ENCODE measurements at regions not wholly inside any gene's neighbourhood (a gene's known extent, or its start where the extent isn't known, plus 50 kb on each side); places are given as distances from the start of the nearest gene placed in this dataset.

DNA sequence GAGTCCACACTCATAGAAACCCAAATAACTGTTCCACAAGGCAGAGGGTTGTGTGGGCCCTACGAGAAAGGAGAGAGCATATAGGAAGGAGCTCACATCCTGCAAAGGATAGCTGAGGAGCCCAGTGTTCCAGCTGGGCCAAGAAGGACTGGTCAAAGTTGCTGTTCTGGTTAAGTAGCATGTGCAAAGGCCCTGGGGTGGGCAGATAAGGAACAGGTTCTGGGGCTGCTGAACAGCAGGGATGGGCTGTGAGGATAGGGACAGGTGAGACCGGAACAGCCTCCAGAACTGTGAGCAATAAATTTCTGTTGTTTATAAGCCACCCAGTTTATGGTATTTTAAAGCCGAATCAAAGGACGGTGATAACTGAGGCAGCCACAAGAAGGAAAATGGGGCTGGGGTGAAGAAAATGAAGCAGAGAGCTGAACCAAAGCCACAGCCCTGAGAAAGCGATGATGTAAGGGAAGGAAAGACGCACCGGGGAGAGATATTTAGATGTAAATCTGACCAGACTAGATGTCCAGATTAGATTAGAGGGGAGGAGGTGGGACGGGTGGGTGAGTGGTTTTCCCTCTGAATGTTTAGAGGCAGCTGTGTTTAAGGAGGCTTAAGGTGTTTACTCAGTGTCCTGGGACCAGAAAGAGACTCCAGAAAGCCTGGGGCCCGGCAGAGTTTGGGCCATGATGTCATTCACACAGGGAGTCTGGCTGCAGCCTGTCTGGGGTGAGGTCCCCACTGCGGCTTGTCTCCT is 180.8 kb upstream of the BCOR start:
- no peak for DNase-seq

DNA sequence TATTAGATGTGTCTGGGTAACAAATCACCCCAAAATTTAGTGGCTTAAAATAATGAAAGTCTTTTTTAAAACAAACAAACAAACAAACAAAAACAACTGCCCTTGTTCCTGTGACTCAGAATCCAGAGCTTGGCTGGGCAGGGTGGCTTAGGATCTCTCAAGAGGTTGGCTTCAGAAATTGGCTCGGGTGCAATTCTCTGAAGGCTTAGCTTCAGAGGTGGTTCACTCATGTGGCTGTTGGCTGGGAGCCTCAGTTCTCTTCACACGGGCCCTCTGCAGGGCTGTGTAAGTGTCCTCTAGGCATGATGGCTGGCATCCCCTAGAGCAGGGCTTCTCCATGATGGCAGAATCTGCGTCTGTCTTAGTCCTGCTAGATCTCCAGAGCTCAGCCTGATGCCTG is 179.9 kb upstream of the BCOR start:
- DNase-seq, result no peak

GRCh38 chrX:40273356-40274050 is 175.7 kb upstream of the BCOR start:
- DNase-seq, result no peak

DNA sequence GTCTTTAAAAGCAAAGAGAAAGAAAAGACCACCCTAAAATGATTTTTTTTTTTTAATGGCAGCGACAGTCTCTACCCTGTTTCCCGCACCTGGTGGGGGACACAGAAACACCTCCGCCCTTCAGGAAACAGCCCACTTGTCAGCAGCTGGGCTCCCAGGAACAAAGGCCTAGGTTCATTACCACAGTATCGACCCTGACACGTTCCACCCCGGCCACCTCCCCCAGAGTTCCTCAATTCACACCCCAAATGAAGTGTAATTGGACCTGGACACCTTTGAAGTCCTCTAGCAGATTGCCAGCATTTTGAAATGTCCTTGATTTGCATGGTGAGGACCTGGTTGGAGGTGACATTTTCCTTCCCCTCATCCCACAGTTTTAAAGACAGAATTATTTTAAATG is 175.0 kb upstream of the BCOR start:
- DNase-seq, result no peak

GRCh38 chrX:40272141-40272540 is 174.4 kb upstream of the BCOR start:
- DNase-seq, result no peak

GRCh38 chrX:40268188-40268520 is 170.4 kb upstream of the BCOR start:
- DNase-seq, result no peak

DNA sequence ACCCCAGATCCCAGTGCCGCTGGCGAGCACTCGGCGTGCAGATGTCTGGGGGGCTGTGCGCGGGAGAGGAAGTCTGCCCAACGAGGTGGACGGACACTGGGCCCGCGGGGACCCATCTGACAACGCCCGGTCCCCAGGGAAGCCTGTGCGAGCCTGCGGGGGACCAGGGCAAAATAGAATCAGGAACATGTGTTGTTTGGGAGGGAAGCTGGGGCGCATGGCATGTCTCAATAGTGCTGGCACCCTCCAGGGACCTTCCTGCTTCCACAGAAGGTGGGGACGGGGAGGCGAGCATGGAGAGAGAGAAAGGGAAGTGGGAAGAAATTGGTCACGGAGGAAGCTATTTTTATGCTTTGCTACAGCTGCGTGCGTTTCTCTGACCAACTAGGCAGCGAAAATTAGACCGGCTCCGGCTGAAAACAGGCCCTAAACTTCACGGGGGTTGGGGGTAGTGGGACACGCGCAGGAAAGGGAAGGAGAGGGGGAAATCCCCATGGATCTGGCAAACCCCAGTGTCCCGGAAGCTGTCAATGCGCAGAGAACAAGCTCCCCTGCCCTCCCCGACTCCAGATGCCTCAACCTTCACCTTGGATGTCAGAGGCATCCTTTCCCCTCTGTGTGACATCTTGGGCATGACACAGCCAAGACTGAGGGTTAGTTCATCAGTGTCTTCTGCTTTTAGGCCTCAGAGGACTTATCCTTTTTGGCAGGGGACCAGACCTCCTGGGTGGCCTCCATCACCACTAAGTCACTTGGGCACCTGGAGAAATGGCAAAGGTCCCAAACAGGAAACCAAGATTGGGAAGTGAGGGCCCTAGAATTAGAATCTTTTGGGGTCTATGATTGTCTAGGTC is 169.8 kb upstream of the BCOR start:
- no peak for DNase-seq

DNA sequence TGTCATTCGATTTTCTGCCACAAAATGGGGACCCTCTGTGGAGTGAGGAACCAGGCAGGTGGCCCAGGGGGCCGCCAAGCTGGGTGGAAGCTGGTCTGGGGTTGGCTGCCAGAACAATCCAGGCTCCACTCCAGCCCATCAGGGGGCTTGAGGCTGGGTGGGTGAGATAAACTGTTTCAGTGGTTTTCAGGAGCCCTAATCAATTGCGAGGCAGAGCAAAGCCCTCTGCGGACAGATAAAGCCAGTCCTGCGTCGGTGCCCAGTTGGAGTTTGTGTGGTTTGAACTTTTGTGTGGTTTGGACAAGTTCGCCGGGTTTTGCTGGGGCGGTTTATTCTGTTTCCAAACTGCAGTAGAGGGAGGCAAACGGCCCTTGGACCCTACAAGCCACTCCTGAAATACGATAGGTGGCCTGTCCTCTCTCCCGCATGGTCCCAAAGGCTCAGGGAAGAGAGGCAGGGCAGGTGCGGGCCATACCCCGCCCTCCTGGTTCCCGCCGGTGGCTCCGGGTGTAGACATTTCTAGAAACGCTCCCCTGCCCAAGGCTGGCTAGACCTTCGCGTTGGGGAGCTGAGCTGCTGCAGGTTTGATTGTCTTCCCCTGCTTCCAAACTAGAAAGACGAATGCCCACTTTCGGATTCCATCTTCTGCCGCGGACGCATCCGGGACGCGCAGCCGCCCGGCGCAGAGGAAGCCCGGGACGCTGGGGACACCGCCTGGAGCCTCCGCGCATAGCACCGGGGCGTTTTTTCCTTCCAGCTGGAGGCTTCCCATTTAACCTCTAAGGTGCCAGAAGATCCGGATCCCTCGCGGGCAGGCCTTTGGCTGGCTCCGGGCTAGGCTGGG is 169.0 kb upstream of the BCOR start:
- DNase-seq, result no peak

DNA sequence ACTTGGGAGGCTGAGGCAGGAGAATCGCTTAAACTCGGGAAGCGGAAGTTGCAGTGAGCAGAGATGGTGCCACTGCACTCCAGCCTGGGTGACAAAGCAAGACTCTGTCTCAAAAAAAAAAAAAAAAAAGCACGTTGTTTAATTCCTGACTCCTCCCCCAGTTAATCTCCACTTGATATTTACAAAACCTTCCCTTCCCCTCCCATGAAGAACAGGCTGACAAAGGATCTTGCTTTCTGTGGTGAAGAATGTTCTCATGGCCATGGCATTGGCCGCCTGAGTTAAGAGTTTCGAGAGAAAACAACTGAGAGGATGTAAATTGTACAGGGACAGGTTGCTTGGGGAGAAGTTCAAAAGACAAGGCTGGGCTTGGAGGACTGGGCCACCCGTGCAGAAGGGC is 168.2 kb upstream of the BCOR start:
- DNase-seq, result no peak

- no peak for DNase-seq
These were observed 165.3 kb upstream of the BCOR start for GRCh38 chrX:40263014-40263560.

DNA sequence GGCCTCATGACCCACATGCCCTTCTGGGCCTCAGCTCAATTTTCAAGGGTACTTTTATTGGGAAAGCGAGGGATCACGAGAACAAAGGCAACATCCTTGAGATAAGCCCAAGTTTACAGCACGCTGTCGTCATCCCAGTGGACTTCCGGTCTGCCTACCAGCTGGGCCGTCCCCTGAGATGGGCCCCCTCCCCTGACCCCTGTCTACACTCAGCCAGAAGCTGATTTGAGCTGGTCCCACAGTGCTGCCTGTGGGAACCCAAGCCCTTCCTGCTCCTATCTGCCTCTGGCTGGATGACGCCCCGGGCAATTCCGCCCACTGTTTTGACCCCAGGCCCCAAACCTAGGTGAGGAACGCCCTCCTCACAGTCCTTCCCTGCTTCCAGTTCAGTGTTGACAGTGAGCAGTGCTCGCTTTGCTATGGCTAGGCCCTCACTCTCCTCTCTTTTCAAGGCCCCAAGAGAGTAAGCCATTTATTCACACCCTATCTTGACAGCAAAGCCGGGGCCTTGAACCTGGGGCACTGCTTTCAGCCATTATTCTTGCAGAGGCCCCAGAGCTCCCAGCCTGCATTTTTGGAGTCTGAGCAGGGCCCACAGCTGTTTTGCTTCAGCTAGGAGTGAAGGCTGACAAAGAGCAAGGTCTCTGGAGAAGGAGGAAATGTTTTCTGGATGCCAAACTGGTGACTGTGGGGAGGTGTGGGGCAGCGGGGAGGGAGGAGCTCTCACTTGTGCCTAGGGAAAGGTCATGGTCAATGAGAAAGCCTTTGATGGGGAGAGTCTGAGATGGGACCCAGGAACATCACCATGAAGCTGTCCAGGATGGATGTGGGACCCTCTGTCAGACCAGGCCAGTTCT is 164.6 kb upstream of the BCOR start:
- DNase-seq, result no peak

- DNase-seq, result no peak
These were observed 164.0 kb upstream of the BCOR start for GRCh38 chrX:40261833-40262156.

GRCh38 chrX:40260146-40260747 is 162.5 kb upstream of the BCOR start:
- no peak for DNase-seq

DNA sequence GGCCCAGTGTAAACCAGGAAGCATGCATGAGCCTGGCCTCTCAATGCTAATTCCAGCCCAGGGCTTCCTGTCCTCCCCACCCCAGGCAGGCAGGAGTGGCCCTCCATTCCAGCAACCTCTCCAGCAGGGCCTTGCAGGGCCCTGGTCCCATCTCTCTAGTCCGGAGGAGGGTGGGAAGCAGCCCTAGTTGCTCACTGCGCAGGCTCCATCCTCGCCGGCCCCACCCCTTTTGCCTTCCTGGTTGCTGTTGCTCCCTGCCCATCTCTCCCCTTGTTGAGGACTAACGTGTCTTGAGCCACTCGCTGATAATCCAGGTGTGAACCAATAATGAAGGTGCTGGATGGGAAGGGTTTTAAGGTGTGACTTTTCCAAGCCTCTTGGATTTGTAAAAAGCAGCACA is 161.2 kb upstream of the BCOR start:
- DNase-seq, result no peak

DNA sequence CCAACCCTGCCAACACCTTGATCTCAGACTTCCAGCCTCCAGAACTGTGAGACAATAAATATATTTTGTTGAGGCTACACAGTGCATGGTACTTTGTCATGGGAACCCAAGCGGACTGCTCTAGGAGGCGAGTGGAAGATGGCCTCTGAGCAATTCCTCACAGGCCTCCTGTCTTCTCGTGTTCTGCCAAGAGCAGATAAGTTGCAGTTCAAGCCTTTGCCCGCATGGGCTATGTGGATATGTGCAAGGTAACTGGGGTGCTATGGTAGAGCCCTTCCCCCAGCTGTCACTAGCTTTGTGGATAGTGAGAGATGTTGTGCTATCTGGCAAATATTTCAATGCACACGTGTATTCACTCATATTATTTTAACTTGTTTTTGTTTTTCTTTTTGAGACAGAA is 156.0 kb upstream of the BCOR start:
- DNase-seq, result no peak

DNA sequence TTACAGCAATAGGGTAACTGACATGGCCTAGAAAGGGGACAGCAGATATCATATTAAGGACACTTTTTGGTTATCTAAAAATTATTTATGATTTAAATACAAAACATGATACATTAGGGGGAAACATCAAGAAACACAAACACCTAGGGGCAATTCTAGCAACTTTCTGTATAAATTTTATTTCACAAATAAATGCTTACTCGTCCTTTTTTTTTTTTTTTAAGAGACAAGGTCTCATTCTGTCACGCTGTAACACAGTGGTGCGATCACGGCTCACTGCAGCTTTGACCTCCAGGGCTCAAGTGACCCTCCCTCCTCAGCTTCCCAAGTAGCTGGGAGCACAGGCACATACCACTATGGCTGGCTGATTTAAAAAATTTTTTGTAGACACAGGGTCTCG is 151.8 kb upstream of the BCOR start:
- DNase-seq, result no peak

GRCh38 chrX:40248822-40249221 is 151.1 kb upstream of the BCOR start:
- DNase-seq, result no peak

- DNase-seq, result no peak
These were observed 150.3 kb upstream of the BCOR start for GRCh38 chrX:40247848-40248622.

- DNase-seq, result no peak
These were observed 149.6 kb upstream of the BCOR start for GRCh38 chrX:40247382-40247781.

Data from renal pelvis (tissue), 1 donor.